Naive B cell (primary cell): ENCODE measurements at regions not wholly inside any gene's neighbourhood (a gene's known extent, or its start where the extent isn't known, plus 50 kb on each side); places are given as distances from the start of the nearest gene placed in this dataset.

ENCODE experiments used
- ATAC-seq, 2 donors: fragments of 150-1000 bp; cut with Tn5 transposase; 2 replicates each; pipeline ENCODE4 v1.10.0; 2021; ENCODE audit warnings: low read depth in 2 of 2, mild to moderate bottlenecking in 2 of 2, moderate library complexity in 2 of 2
- DNase-seq: peaks from one replicate; pipeline ENCODE4 v3.0.0; 2022
- H3K27ac Mint-ChIP-seq, 6 donors: one replicate each; pipeline ENCODE4 v1.8.0; 2020 to 2022; ENCODE audit warnings: mild to moderate bottlenecking in 6 of 6, mixed read lengths in 6 of 6, moderate library complexity in 5 of 6, inconsistent platforms in 2 of 6
- H3K27me3 Mint-ChIP-seq, 3 donors: one replicate each; pipeline ENCODE4 v1.8.0; 2021 to 2022; ENCODE audit warnings: mixed read lengths in 3 of 3, mild to moderate bottlenecking in 1 of 3
- H3K36me3 Mint-ChIP-seq, 2 donors: one replicate each; pipeline ENCODE4 v1.8.0; 2020 to 2022; ENCODE audit warnings: mixed read lengths in 2 of 2, inconsistent platforms in 1 of 2, mild to moderate bottlenecking in 1 of 2
- H3K4me1 Mint-ChIP-seq, 3 donors: one replicate each; pipeline ENCODE4 v1.8.0; 2020 to 2022; ENCODE audit warnings: mixed read lengths in 3 of 3, inconsistent platforms in 1 of 3, mild to moderate bottlenecking in 1 of 3, moderate library complexity in 1 of 3
- H3K4me3 Mint-ChIP-seq, 8 donors: one replicate each; pipeline ENCODE4 v1.8.0; 2020 to 2022; ENCODE audit warnings: mild to moderate bottlenecking in 8 of 8, mixed read lengths in 8 of 8, moderate library complexity in 8 of 8, inconsistent platforms in 2 of 8
- H3K9me3 Mint-ChIP-seq, 7 donors: one replicate each; pipeline ENCODE4 v1.8.0; 2020 to 2022; ENCODE audit warnings: mixed read lengths in 7 of 7, mild to moderate bottlenecking in 5 of 7, inconsistent platforms in 2 of 7, moderate library complexity in 1 of 7

DNA sequence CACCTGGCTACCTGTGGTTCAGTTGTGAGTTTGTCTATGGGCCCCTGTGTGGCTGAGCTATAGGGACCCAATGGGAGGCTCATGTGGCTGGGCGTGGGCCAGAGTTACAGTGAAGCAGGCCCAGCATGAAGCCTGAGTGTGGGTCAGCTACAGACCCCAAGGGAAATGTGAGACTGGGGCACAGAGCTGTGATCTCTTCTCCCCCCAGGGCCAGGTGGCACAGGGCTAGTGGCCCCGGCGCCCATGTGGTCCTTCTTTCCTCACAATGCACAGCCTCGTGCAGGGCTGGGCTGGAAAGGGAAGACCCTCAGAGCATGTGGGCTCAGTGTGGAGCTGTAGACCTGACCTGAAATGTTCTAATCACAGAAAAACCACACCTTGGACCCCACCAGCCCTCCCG is 71.6 kb upstream of the NECTIN1 start:
- DNase-seq: no peak

DNA sequence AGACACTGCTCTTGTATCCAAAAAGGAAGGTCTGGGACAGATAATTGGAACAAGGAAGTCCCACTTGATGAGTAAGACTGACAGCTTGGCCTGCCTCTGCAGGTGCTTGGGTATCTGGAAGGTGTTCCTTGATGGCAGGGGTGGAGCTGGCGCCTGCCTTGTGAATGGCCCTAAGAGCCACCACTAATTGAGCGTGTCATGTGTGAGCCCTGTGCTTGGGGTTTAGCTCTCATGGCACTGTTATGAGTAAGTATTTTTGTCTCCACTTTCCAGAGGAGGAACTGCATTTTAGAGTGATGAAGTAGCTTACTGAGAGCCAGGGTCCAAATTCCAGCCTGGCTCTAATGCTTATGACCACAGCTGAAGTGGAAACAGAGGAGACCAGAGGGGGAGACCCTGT is 71.2 kb upstream of the NECTIN1 start:
- Mint-ChIP-seq H3K4me3 (no peak overlapping the region), H3K27ac (no peak overlapping the region), H3K9me3 (no peaks in the 10 kb centered on the region), H3K4me1 (no peaks in the 10 kb centered on the region), H3K36me3 (no peaks in the 10 kb centered on the region), H3K27me3 (peaks cover 18 to 58% (median 41%) of the 10 kb centered on the region in 3 donors)
- ATAC-seq (no peak), DNase-seq (no peak)

More for the DNA sequence above, 71.6 kb upstream of the NECTIN1 start:
- H3K4me3 Mint-ChIP-seq: peak overlapping the region in 1 of 8 donors; percentile 7
- H3K9me3 Mint-ChIP-seq: no peaks in the 10 kb centered on the region
- no peaks in the 10 kb centered on the region for H3K4me1 Mint-ChIP-seq
- no peak overlapping the region for H3K27ac Mint-ChIP-seq
- H3K27me3 Mint-ChIP-seq: peaks cover 18 to 54% (median 38%) of the 10 kb centered on the region in 3 donors
- no peak for ATAC-seq
- H3K36me3 Mint-ChIP-seq: no peaks in the 10 kb centered on the region

DNA sequence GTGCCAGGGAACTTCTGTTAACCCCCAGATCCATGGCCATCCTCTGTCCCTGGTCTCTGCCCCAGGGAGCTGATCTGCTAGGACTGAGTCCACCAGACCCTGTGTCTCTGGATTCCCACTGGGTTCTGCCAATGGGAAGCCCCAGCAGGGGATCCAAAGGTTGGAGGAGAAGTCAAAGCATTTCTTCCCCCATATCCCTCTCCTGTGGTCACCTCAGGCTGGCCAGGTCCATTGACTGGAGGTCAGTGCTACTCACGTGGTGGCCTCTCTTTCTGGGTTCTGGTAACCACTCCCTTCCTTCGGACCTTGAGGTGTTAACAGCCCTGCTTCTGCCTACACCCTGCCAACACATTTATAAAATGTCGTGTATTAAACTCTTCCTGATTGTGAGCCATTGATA is 69.7 kb upstream of the NECTIN1 start:
- ATAC-seq: no peak
- Mint-ChIP-seq H3K27ac (no peak overlapping the region), H3K36me3 (no peaks in the 10 kb centered on the region), H3K9me3 (no peaks in the 10 kb centered on the region), H3K4me1 (no peaks in the 10 kb centered on the region), H3K27me3 (peaks cover 18 to 64% (median 47%) of the 10 kb centered on the region in 3 donors), H3K4me3 (no peak overlapping the region)
- no peak for DNase-seq

DNA sequence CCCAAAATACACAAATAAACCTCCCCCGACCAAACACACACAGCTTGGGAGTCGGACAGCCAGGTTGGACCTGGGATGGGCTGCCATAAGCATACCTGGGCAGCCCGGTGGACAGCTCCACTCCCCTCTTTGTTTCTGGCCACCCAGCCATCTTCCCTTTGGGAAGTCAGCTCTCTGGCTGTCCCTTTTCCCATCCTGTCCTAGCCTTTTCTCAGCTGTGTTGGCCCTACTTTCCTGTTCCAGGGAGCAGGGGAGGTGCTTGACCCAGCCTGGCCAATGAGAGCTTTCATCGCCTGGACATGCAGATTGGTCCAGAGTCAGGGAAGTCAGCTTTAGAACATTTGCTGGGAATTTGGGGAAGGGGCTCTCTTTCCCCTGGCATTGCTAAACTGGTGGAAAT is 68.7 kb upstream of the NECTIN1 start:
- ATAC-seq (no peak), DNase-seq (no peak)
- Mint-ChIP-seq H3K4me3 (no peak overlapping the region), H3K36me3 (no peaks in the 10 kb centered on the region), H3K27ac (no peak overlapping the region), H3K9me3 (no peaks in the 10 kb centered on the region), H3K4me1 (no peaks in the 10 kb centered on the region), H3K27me3 (peaks cover 18 to 70% (median 47%) of the 10 kb centered on the region in 3 donors)

- H3K27ac Mint-ChIP-seq: no peak overlapping the region
These were observed 68.2 kb upstream of the NECTIN1 start for GRCh38 chr11:119797123-119797611.

GRCh38 chr11:119796363-119797060 is 67.5 kb upstream of the NECTIN1 start:
- no peaks in the 10 kb centered on the region for H3K36me3 Mint-ChIP-seq
- no peaks in the 10 kb centered on the region for H3K9me3 Mint-ChIP-seq
- H3K4me1 Mint-ChIP-seq: no peaks in the 10 kb centered on the region
- peak overlapping the region in 1 of 6 donors; percentile 11 for H3K27ac Mint-ChIP-seq
- ATAC-seq: no peak
- H3K4me3 Mint-ChIP-seq: no peak overlapping the region
- peaks cover 22 to 67% (median 43%) of the 10 kb centered on the region in 3 donors for H3K27me3 Mint-ChIP-seq
- DNase-seq: no peak

More at GRCh38 chr11:119797123-119797611, 68.2 kb upstream of the NECTIN1 start:
- Mint-ChIP-seq H3K4me3 (no peak overlapping the region), H3K9me3 (no peaks in the 10 kb centered on the region), H3K4me1 (no peaks in the 10 kb centered on the region), H3K36me3 (no peaks in the 10 kb centered on the region), H3K27me3 (peaks cover 22 to 70% (median 47%) of the 10 kb centered on the region in 3 donors)
- no peak for ATAC-seq
- no peak for DNase-seq

- ATAC-seq (no peak), DNase-seq (no peak)
- H3K4me3 Mint-ChIP-seq: no peak overlapping the region
- peaks cover 24 to 70% (median 42%) of the 10 kb centered on the region in 3 donors for H3K27me3 Mint-ChIP-seq
- no peak overlapping the region for H3K27ac Mint-ChIP-seq
- H3K9me3 Mint-ChIP-seq: no peaks in the 10 kb centered on the region
- H3K36me3 Mint-ChIP-seq: no peaks in the 10 kb centered on the region
- H3K4me1 Mint-ChIP-seq: no peaks in the 10 kb centered on the region
These were observed 66.7 kb upstream of the NECTIN1 start for GRCh38 chr11:119795690-119796089.

GRCh38 chr11:119795231-119795630 is 66.2 kb upstream of the NECTIN1 start:
- no peaks in the 10 kb centered on the region for H3K4me1 Mint-ChIP-seq
- peaks cover 28 to 74% (median 47%) of the 10 kb centered on the region in 3 donors for H3K27me3 Mint-ChIP-seq
- no peak overlapping the region for H3K27ac Mint-ChIP-seq
- DNase-seq (no peak), ATAC-seq (no peak)
- no peak overlapping the region for H3K4me3 Mint-ChIP-seq
- H3K36me3 Mint-ChIP-seq: no peaks in the 10 kb centered on the region
- no peaks in the 10 kb centered on the region for H3K9me3 Mint-ChIP-seq

- peaks cover 29 to 75% (median 47%) of the 10 kb centered on the region in 3 donors for H3K27me3 Mint-ChIP-seq
- DNase-seq (no peak), ATAC-seq (no peak)
- H3K36me3 Mint-ChIP-seq: no peaks in the 10 kb centered on the region
- H3K4me1 Mint-ChIP-seq: no peaks in the 10 kb centered on the region
- no peak overlapping the region for H3K4me3 Mint-ChIP-seq
- no peaks in the 10 kb centered on the region for H3K9me3 Mint-ChIP-seq
- H3K27ac Mint-ChIP-seq: no peak overlapping the region
These were observed 65.8 kb upstream of the NECTIN1 start for GRCh38 chr11:119794756-119795155.

DNA sequence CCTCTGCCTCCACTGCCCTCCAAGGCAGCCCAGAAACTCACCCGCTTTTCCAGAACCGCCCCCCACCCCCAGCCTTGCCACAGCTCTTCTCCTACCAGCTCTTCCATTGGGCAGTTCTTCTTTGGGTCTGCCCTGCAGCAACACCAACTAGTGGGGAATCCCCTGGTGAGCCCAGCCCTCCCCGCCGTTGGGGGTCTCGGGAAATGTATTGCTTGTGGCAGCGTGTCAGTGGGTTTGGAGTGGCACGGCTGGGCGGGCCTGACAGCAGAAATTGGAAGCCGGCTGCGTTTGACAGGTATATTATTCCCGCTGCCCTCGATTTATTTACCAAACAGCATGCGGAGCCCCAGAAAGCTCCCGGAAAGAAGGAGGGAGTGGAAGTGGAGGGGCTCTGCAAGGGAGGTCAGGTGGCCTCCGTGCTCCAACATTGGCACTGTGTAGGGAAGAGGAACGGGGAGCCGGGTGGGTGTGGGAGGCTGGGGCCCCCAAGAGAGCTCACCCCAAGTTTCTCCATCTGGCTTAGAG is 65.2 kb upstream of the NECTIN1 start:
- ATAC-seq (no peak), DNase-seq (no peak)
- H3K4me3 Mint-ChIP-seq: no peak overlapping the region
- no peaks in the 10 kb centered on the region for H3K36me3 Mint-ChIP-seq
- no peaks in the 10 kb centered on the region for H3K9me3 Mint-ChIP-seq
- H3K27me3 Mint-ChIP-seq: peaks cover 29 to 72% (median 45%) of the 10 kb centered on the region in 3 donors
- H3K27ac Mint-ChIP-seq: no peak overlapping the region
- no peaks in the 10 kb centered on the region for H3K4me1 Mint-ChIP-seq

- Mint-ChIP-seq H3K27me3 (peaks cover 23 to 71% (median 48%) of the 10 kb centered on the region in 3 donors), H3K4me1 (no peaks in the 10 kb centered on the region), H3K36me3 (no peaks in the 10 kb centered on the region), H3K4me3 (no peak overlapping the region), H3K27ac (no peak overlapping the region), H3K9me3 (no peaks in the 10 kb centered on the region)
- no peak for ATAC-seq
- DNase-seq: no peak
These were observed 64.5 kb upstream of the NECTIN1 start for GRCh38 chr11:119793335-119793984.

GRCh38 chr11:119791701-119792151 is 62.7 kb upstream of the NECTIN1 start:
- DNase-seq (no peak), ATAC-seq (no peak)
- Mint-ChIP-seq H3K4me1 (no peaks in the 10 kb centered on the region), H3K4me3 (no peak overlapping the region), H3K36me3 (no peaks in the 10 kb centered on the region), H3K9me3 (no peaks in the 10 kb centered on the region), H3K27me3 (peaks cover 19 to 64% (median 55%) of the 10 kb centered on the region in 3 donors), H3K27ac (no peak overlapping the region)

DNA sequence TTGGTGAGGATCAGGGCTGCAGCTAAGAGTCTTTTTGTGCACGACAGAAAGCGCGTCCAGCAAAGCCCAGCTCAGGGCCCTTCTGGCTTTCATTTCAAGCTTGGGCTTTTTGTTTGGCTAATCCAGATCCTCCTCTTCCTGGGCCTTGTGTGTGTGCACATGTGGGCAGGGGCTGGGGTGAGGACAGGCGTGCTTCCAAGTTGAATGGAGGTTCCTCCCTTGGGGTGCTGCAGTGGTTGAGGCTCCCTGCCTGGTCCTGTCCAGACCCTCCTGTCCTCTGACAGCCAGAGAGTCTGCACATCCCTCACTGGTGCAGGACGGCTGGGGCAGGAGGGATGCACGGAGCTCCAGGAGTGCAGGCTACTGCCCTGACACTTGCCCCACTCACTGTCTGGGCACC is 62.0 kb upstream of the NECTIN1 start:
- Mint-ChIP-seq H3K9me3 (no peaks in the 10 kb centered on the region), H3K4me1 (no peaks in the 10 kb centered on the region), H3K4me3 (no peak overlapping the region), H3K27ac (no peak overlapping the region), H3K36me3 (no peaks in the 10 kb centered on the region), H3K27me3 (peaks cover 12 to 57% (median 50%) of the 10 kb centered on the region in 3 donors)
- no peak for ATAC-seq
- no peak for DNase-seq

DNA sequence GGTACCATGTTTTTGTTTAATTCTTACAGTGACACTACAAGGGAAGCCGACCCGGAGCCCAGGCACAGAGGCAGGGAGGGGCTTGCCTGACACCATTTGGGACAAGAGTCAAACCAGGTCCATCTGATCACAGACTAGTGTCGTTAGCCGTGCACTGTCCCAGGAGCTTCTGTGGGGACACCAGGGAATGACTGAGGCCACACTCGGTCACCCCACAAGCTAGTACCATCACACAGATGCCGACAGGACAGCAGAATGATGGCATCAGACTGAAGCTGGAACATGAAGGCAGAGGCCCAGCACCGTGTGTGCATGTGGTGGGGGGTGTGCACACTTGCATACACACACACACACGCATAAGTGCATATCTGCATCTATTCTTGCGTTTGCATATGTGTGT is 61.5 kb upstream of the NECTIN1 start:
- Mint-ChIP-seq H3K27me3 (peaks cover 11 to 57% (median 50%) of the 10 kb centered on the region in 3 donors), H3K9me3 (no peaks in the 10 kb centered on the region), H3K36me3 (no peaks in the 10 kb centered on the region), H3K4me1 (no peaks in the 10 kb centered on the region), H3K27ac (no peak overlapping the region), H3K4me3 (no peak overlapping the region)
- ATAC-seq (no peak), DNase-seq (no peak)
